Osteoblast (primary cell): ENCODE measurements at regions not wholly inside any gene's neighbourhood (a gene's known extent, or its start where the extent isn't known, plus 50 kb on each side); places are given as distances from the start of the nearest gene placed in this dataset.

Source experiments
- DNase-seq: peaks from one replicate; pipeline ENCODE4 v3.0.0; 2011; ENCODE audit warnings: low spot score, mixed read lengths; ENCODE audit not compliant: insufficient read length; ENCODE audit errors: missing footprints
- H2AFZ ChIP-seq: 2 replicates; pipeline ENCODE4 v1.6.0; 2011; ENCODE audit warnings: mild to moderate bottlenecking, low read length
- H3K27ac ChIP-seq: 2 replicates; pipeline ENCODE4 v1.5.1; 2011; ENCODE audit warnings: mild to moderate bottlenecking, low read depth, low read length, moderate library complexity
- H3K27me3 ChIP-seq: 2 replicates; pipeline ENCODE4 v1.6.0; 2012; ENCODE audit warnings: mild to moderate bottlenecking, control low read depth, inconsistent platforms, low read length, moderate library complexity; ENCODE audit not compliant: insufficient read depth
- H3K36me3 ChIP-seq: 2 replicates; pipeline ENCODE4 v1.5.1; 2011; ENCODE audit warnings: mild to moderate bottlenecking, low read length, control low read depth, moderate library complexity; ENCODE audit not compliant: insufficient read depth
- H3K4me1 ChIP-seq: 2 replicates; pipeline ENCODE4 v1.5.1; 2011; ENCODE audit warnings: mild to moderate bottlenecking, low read length, control low read depth, moderate library complexity; ENCODE audit not compliant: insufficient read depth
- H3K4me2 ChIP-seq: 2 replicates; pipeline ENCODE4 v1.6.0; 2011; ENCODE audit warnings: mild to moderate bottlenecking, low read length; ENCODE audit not compliant: insufficient read depth
- H3K4me3 ChIP-seq: fragments of 200-600 bp; sonication (generic); 3 replicates; pipeline ENCODE4 v1.5.1; 2012; ENCODE audit warnings: mild to moderate bottlenecking, low read length, inconsistent platforms; ENCODE audit not compliant: insufficient read depth
- H3K79me2 ChIP-seq: 2 replicates; pipeline ENCODE4 v1.6.0; 2012; ENCODE audit warnings: mild to moderate bottlenecking, low read length, control low read depth, inconsistent platforms; ENCODE audit not compliant: insufficient read depth
- H3K9me3 ChIP-seq: 2 replicates; pipeline ENCODE4 v1.5.1; 2011; ENCODE audit warnings: low read depth, low read length, control low read depth
- H4K20me1 ChIP-seq: 2 replicates; pipeline ENCODE4 v1.6.0; 2012; ENCODE audit warnings: mild to moderate bottlenecking, low read length, control low read depth; ENCODE audit not compliant: insufficient read depth
- CTCF ChIP-seq: IDR thresholded peaks from 2 replicates; pipeline ENCODE4 v1.5.1; 2011; ENCODE audit warnings: mild to moderate bottlenecking, low read depth, low read length, moderate library complexity; ENCODE audit errors: extremely low read depth

DNA sequence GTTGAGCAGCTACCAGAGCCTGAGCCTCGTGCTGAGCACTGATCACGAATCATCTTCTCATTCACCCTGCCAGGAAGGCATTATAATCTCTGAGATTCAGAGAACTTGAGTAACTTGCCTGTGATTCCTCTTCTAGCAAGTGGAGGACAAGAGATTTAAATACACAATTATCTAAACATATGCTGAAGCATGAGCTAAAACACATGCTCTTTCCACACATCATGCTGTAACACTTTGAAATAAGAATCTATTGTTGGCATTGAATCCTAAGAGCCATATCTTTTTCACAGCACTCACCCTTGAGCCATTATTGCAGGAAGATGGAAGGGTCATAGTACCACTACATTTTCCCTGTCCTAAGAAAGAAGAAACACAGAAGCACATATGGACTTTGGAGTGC, 722.5 kb upstream of the API5 start:
- Histone ChIP-seq H3K4me3 (no peak overlapping the region), H3K79me2 (no peaks in the 10 kb centered on the region), H3K9me3 (no peaks in the 10 kb centered on the region), H3K27me3 (no peaks in the 10 kb centered on the region), H2AFZ (no peak overlapping the region), H3K27ac (no peak overlapping the region), H3K4me2 (no peak overlapping the region), H4K20me1 (no peaks in the 10 kb centered on the region), H3K4me1 (no peaks in the 10 kb centered on the region), H3K36me3 (no peaks in the 10 kb centered on the region)
- no peak for DNase-seq
- no peak for TF ChIP-seq CTCF

DNA sequence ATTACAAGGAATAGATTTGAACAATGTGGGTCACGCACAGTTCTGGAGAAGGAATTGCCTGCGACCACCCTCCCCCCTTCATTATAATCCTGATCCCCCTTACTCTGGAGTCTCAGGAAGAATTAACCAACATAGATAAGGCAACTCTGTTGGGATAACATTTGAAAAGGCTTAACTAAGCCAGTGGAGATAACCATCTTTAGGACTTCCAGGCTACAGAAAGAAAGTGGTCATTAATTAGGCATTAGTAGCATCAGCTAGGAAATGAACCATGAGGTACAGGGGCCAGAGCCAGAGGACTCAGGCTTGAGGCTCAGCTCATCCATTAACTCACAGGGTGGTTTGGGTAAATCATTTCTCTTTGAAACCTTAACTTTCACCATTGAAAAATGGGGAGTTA, 720.0 kb upstream of the API5 start:
- H3K4me3 ChIP-seq: no peak overlapping the region
- no peaks in the 10 kb centered on the region for H3K9me3 ChIP-seq
- no peaks in the 10 kb centered on the region for H3K36me3 ChIP-seq
- no peak for DNase-seq
- no peak overlapping the region for H3K4me2 ChIP-seq
- no peak for TF ChIP-seq CTCF
- H3K79me2 ChIP-seq: no peaks in the 10 kb centered on the region
- no peaks in the 10 kb centered on the region for H3K27me3 ChIP-seq
- no peaks in the 10 kb centered on the region for H4K20me1 ChIP-seq
- no peaks in the 10 kb centered on the region for H3K4me1 ChIP-seq
- H2AFZ ChIP-seq: no peak overlapping the region
- H3K27ac ChIP-seq: no peak overlapping the region

- H3K4me1 ChIP-seq: no peaks in the 10 kb centered on the region
- no peak for TF ChIP-seq CTCF
- no peak for DNase-seq
These were observed 718.4 kb upstream of the API5 start for GRCh38 chr11:42593441-42593840.

GRCh38 chr11:42595876-42596275, 715.9 kb upstream of the API5 start:
- no peaks in the 10 kb centered on the region for H4K20me1 ChIP-seq
- no peak overlapping the region for H3K4me3 ChIP-seq
- H3K27me3 ChIP-seq: no peaks in the 10 kb centered on the region
- H3K9me3 ChIP-seq: no peaks in the 10 kb centered on the region
- no peaks in the 10 kb centered on the region for H3K79me2 ChIP-seq
- no peaks in the 10 kb centered on the region for H3K36me3 ChIP-seq
- no peak for TF ChIP-seq CTCF
- DNase-seq: no peak
- no peak overlapping the region for H3K4me2 ChIP-seq
- H3K27ac ChIP-seq: no peak overlapping the region
- no peaks in the 10 kb centered on the region for H3K4me1 ChIP-seq
- no peak overlapping the region for H2AFZ ChIP-seq

More at GRCh38 chr11:42593441-42593840, 718.4 kb upstream of the API5 start:
- H3K27ac ChIP-seq: no peak overlapping the region
- no peak overlapping the region for H2AFZ ChIP-seq
- H3K36me3 ChIP-seq: no peaks in the 10 kb centered on the region
- no peaks in the 10 kb centered on the region for H3K79me2 ChIP-seq
- H4K20me1 ChIP-seq: no peaks in the 10 kb centered on the region
- H3K4me2 ChIP-seq: no peak overlapping the region
- no peaks in the 10 kb centered on the region for H3K27me3 ChIP-seq
- H3K9me3 ChIP-seq: no peaks in the 10 kb centered on the region
- no peak overlapping the region for H3K4me3 ChIP-seq
